Esophagus muscularis mucosa (tissue), 4 donors: ENCODE measurements at regions not wholly inside any gene's neighbourhood (a gene's known extent, or its start where the extent isn't known, plus 50 kb on each side); places are given as distances from the start of the nearest gene placed in this dataset.

ENCODE experiments used
- DNase-seq: peaks from one replicate; pipeline ENCODE4 v3.0.0-alpha.2; 2017; ENCODE audit errors: extremely low spot score
- H3K27ac ChIP-seq, 4 donors: fragments of 200-600 bp; sonication (generic); replicated peaks in 1 of 4; 1 replicate in 3 of 4; 2 replicates in 1 of 4; pipeline ENCODE4 v1.5.1; 2016 to 2019; ENCODE audit warnings: mild to moderate bottlenecking in 1 of 4
- H3K27me3 ChIP-seq, 4 donors: fragments of 200-600 bp; sonication (generic); one replicate each; pipeline versions ENCODE4 v1.5.1 to v1.6.0; 2016 to 2019
- H3K36me3 ChIP-seq, 4 donors: fragments of 200-600 bp; sonication (generic); one replicate each; pipeline ENCODE4 v1.5.1; 2016 to 2019
- H3K4me1 ChIP-seq, 4 donors: fragments of 200-600 bp; sonication (generic); one replicate each; pipeline ENCODE4 v1.5.1; 2016 to 2019
- H3K4me3 ChIP-seq, 4 donors: fragments of 200-600 bp; sonication (generic); 1 replicate in 2 of 4; 2 replicates in 2 of 4; pipeline ENCODE4 v1.5.1; 2016 to 2019; ENCODE audit warnings: mild to moderate bottlenecking in 4 of 4, moderate library complexity in 1 of 4
- H3K9me3 ChIP-seq, 4 donors: fragments of 200-600 bp; sonication (generic); 1 replicate in 3 of 4; 2 replicates in 1 of 4; pipeline ENCODE4 v1.5.1; 2016 to 2019
- EP300 ChIP-seq: sonication (generic); formaldehyde crosslinking; IDR thresholded peaks from one replicate; pipeline ENCODE4 v1.6.1; 2017; ENCODE audit warnings: antibody characterized with exemption
- POLR2A ChIP-seq: fragments of 450-650 bp; IDR thresholded peaks from one replicate; pipeline ENCODE4 v1.6.1; 2017; ENCODE audit warnings: antibody characterized with exemption, moderate library complexity, mild to moderate bottlenecking, low read depth
- POLR2AphosphoS5 ChIP-seq, 2 donors: sonication (generic); formaldehyde crosslinking; IDR thresholded peaks; one replicate each; pipeline ENCODE4 v1.6.1; 2017; ENCODE audit warnings: antibody characterized with exemption in 2 of 2
- WGBS: methylation state at CpG from one replicate; pipeline ENCODE4 v1.1.5; 2018; 5-methylcytosine and 5-hydroxymethylcytosine counted together
- intact Hi-C: fragments of 100-400 bp; cut with DNase I; formaldehyde crosslinking; loops from one replicate; pipeline ENCODE4 v1.15.1; 2023
- TF ChIP-seq, protein P1 (sequence below), 3 experiments: fragments of 200-600 bp in 2 of 3; fragments of 450-650 bp in 1 of 3; sonication (generic) in 2 of 3; IDR thresholded peaks; one replicate each; pipeline ENCODE4 v1.5.1; 2017 to 2019; ENCODE audit warnings: antibody characterized with exemption in 3 of 3, mild to moderate bottlenecking in 2 of 3, moderate library complexity in 1 of 3

DNA sequence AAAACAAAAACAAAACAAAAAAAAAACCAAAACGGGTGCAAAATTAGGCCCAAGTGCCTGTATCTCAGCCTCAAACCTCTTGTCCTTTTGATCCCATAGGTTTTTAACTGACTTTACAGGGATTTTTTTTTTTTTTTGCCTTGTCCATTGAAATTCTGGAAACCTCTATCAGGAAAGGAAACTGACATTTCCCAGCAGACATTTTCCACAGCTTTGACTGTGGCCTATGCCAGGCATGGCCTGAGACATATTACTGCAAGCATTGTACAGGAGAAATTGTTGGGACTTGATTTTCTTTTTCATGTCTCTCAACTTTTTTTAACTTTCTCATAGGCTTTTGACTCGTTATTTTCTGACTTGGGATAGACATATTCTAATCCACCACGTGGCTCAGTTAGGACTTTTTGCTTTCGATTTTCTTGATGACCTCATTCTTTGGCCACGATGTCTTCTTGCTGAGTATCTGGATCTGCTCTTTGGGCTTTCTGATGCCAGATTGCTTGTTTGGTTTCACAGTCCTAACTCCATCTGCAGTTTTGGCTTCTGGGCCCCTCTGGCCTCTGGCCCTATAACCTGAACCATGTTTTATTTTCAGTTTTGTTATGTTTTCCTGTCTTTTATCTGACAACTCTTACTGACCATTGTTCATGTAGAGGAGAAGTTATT, 336.1 kb upstream of the C11orf87 start:
- H3K27ac ChIP-seq = no peak overlapping the region
- no peaks in the 10 kb centered on the region for H3K27me3 ChIP-seq
- TF ChIP-seq POLR2A = no peak
- TF ChIP-seq, protein P1, sequence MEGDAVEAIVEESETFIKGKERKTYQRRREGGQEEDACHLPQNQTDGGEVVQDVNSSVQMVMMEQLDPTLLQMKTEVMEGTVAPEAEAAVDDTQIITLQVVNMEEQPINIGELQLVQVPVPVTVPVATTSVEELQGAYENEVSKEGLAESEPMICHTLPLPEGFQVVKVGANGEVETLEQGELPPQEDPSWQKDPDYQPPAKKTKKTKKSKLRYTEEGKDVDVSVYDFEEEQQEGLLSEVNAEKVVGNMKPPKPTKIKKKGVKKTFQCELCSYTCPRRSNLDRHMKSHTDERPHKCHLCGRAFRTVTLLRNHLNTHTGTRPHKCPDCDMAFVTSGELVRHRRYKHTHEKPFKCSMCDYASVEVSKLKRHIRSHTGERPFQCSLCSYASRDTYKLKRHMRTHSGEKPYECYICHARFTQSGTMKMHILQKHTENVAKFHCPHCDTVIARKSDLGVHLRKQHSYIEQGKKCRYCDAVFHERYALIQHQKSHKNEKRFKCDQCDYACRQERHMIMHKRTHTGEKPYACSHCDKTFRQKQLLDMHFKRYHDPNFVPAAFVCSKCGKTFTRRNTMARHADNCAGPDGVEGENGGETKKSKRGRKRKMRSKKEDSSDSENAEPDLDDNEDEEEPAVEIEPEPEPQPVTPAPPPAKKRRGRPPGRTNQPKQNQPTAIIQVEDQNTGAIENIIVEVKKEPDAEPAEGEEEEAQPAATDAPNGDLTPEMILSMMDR (IDR thresholded peaks at IDR 0.05) = no peak
- no peak for TF ChIP-seq POLR2AphosphoS5 (IDR thresholded peaks at IDR 0.05)
- TF ChIP-seq EP300 = no peak
- H3K9me3 ChIP-seq = peaks cover 0 to 3% (median 0%) of the 10 kb centered on the region in 4 donors
- no peak for DNase-seq
- no peaks in the 10 kb centered on the region for H3K4me1 ChIP-seq
- H3K36me3 ChIP-seq = no peaks in the 10 kb centered on the region
- WGBS = 64% methylated on average over 5 of the region's 5 CpGs
- H3K4me3 ChIP-seq = no peak overlapping the region
- intact Hi-C loops = no loop called here

DNA sequence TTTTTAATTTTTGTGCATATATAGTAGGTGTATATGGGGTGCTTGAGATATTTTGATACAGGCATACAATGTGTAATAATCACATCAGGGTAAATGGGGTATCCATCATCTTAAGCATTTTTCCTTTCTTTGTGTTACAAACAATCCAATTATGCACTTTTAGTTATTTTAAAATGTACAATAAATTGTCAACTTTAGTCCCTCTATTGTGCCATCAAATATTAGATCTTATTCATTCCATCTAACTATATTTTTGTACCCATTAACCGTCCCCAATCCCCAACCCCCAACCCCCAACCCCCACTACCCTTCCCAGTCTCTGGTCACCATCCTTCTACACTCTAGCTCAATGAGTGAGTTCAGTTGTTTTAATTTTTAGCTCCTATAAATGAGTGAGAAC, 335.1 kb upstream of the C11orf87 start:
- intact Hi-C loops = no loop called here
- WGBS = 81% methylated on average over 1 of the region's 1 CpG
- Histone ChIP-seq H3K9me3 (peaks cover 0 to 3% (median 0%) of the 10 kb centered on the region in 4 donors), H3K27me3 (no peaks in the 10 kb centered on the region), H3K4me3 (no peak overlapping the region), H3K4me1 (no peaks in the 10 kb centered on the region), H3K36me3 (no peaks in the 10 kb centered on the region), H3K27ac (no peak overlapping the region)
- TF ChIP-seq EP300 (no peak), POLR2A (no peak), POLR2AphosphoS5 (IDR thresholded peaks at IDR 0.05) (no peak)
- TF ChIP-seq, protein P1 (IDR thresholded peaks at IDR 0.05) = no peak
- DNase-seq = no peak

DNA sequence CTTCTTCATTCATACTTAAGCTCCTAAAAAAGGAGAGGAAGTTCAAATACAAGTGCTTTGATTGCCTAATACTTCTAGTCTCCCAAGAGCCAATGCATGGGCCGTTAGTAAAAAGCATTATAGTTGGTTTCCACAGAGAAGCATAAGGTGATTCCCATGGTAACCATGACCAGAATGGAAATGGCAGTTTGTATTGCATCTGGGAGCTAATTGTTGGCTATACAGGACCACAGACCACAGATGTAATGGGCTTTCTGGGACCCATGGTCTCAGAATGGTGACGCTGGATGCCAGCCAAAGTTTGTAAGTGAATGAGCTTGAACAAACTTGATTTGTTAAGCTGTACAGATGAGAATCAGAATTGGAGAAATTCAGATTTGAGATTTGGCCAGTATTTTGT, 333.9 kb upstream of the C11orf87 start:
- H3K27me3 ChIP-seq = no peaks in the 10 kb centered on the region
- TF ChIP-seq EP300 (no peak), POLR2AphosphoS5 (IDR thresholded peaks at IDR 0.05) (no peak), POLR2A (no peak)
- TF ChIP-seq, protein P1 (IDR thresholded peaks at IDR 0.05) = no peak
- DNase-seq = no peak
- 69% methylated on average over 2 of the region's 2 CpGs for WGBS
- no peaks in the 10 kb centered on the region for H3K36me3 ChIP-seq
- H3K4me3 ChIP-seq = no peak overlapping the region
- H3K4me1 ChIP-seq = peaks cover 0 to 3% (median 0%) of the 10 kb centered on the region in 4 donors
- H3K9me3 ChIP-seq = peaks cover 0 to 3% (median 0%) of the 10 kb centered on the region in 4 donors
- no peak overlapping the region for H3K27ac ChIP-seq
- intact Hi-C loops = no loop called here

DNA sequence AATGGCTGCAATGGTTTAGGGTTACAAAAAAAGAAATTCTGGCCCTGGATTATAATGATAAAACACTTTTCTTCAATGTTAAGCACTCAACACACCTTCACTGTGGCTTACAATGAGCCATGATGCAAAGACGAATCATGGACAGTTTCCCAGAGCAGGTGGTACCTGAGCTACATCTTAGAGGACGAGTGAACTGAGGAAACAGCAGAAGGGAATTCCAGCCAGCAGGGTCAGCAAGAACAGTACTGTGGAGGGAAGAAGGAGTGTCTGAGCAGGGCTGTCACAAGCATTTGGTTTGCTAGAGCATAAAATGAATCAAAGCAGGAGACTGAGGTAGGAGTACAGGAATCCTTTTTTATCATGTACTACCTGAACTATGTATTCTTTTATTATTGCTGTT, 332.8 kb upstream of the C11orf87 start:
- Histone ChIP-seq H3K27me3 (no peaks in the 10 kb centered on the region), H3K4me3 (no peak overlapping the region), H3K27ac (no peak overlapping the region), H3K36me3 (no peaks in the 10 kb centered on the region), H3K9me3 (no peaks in the 10 kb centered on the region), H3K4me1 (peaks cover 0 to 3% (median 0%) of the 10 kb centered on the region in 4 donors)
- no peak for DNase-seq
- TF ChIP-seq, protein P1 (IDR thresholded peaks at IDR 0.05) = no peak
- TF ChIP-seq POLR2A (no peak), EP300 (no peak), POLR2AphosphoS5 (IDR thresholded peaks at IDR 0.05) (no peak)
- intact Hi-C loops = no loop called here
- 80% methylated on average over 2 of the region's 2 CpGs for WGBS

DNA sequence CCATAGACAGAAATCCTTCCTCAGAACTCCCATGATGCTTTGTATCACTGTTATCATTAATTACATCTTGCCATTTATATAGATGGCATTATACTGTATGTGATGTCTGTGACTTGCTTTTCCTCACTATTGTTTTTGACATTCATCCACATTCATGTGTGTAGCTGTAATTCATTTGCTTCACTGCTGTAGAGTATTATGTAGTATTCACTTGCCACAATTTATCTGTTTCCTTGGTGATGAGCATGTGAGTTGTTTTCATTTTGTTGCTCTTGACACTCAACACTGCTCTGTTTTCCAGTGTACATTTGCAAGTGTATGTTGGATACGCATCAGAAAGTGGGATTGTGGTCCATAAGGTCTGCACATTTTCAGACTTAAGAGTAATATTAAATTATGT, 328.6 kb upstream of the C11orf87 start:
- DNase-seq = no peak
- TF ChIP-seq POLR2A (no peak), EP300 (no peak), POLR2AphosphoS5 (IDR thresholded peaks at IDR 0.05) (no peak)
- TF ChIP-seq, protein P1 (IDR thresholded peaks at IDR 0.05) = no peak
- peaks cover 0 to 3% (median 0%) of the 10 kb centered on the region in 4 donors for H3K4me1 ChIP-seq
- no peak overlapping the region for H3K4me3 ChIP-seq
- H3K27ac ChIP-seq = no peak overlapping the region
- no peaks in the 10 kb centered on the region for H3K27me3 ChIP-seq
- no peaks in the 10 kb centered on the region for H3K36me3 ChIP-seq
- H3K9me3 ChIP-seq = no peaks in the 10 kb centered on the region
- 100% methylated on average over 1 of the region's 1 CpG for WGBS
- intact Hi-C loops = no loop called here
